Upper lobe of right lung (tissue), 1 donor: ENCODE measurements at regions not wholly inside any gene's neighbourhood (a gene's known extent, or its start where the extent isn't known, plus 50 kb on each side); places are given as distances from the start of the nearest gene placed in this dataset.

Source experiments
- ATAC-seq: fragments of 200-7000 bp; cut with Tn5 transposase; one replicate; pipeline ENCODE4 v1.9.1; 2020; ENCODE audit warnings: mild to moderate bottlenecking, moderate library complexity
- DNase-seq: peaks from one replicate; pipeline ENCODE4 v3.0.0-alpha.2; 2020
- H3K27ac ChIP-seq: fragments of 200-600 bp; one replicate; pipeline ENCODE4 v1.8.0; 2022
- H3K27me3 ChIP-seq: fragments of 200-600 bp; one replicate; pipeline ENCODE4 v1.8.0; 2022; ENCODE audit warnings: mild to moderate bottlenecking
- H3K36me3 ChIP-seq: fragments of 200-600 bp; one replicate; pipeline ENCODE4 v1.8.0; 2022
- H3K4me1 ChIP-seq: fragments of 200-600 bp; one replicate; pipeline ENCODE4 v1.8.0; 2022
- H3K4me3 ChIP-seq: fragments of 200-600 bp; one replicate; pipeline ENCODE4 v1.8.0; 2022; ENCODE audit warnings: mild to moderate bottlenecking
- H3K9me3 ChIP-seq: fragments of 200-600 bp; one replicate; pipeline ENCODE4 v1.8.0; 2022
- CTCF ChIP-seq: fragments of 200-600 bp; IDR thresholded peaks from one replicate; pipeline ENCODE4 v1.8.0; 2022; ENCODE audit warnings: antibody characterized with exemption
- intact Hi-C: fragments of 100-400 bp; cut with DNase I; formaldehyde crosslinking; loops from one replicate; pipeline ENCODE4 v1.11.0; 2022
- donor health status: DM: no; HTN: yes; CAD: no; lungs with severe emphysema.

DNA sequence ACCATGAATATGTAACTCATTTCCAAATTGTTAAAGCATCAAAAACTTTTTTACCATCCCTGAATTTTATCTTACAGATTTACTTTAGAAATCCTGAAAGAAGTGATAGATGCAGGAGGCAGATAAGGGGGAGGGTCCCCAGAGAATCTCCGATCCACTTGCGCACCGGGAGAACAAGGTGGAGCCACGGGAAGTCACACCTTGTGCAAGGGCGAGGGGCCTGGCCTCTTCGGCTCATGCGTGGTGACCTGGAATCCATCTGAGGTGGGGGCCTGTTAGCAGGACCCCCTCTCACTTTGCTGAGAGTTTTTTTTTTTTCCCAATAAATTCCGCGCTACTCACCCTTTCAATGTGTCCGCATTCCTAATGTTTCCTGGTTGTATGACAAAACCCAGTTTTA, 80.2 kb upstream of the CDKN3 start:
- Histone ChIP-seq H3K4me3 (no peak overlapping the region), H3K27ac (no peak overlapping the region), H3K4me1 (no peaks in the 10 kb centered on the region), H3K9me3 (no peaks in the 10 kb centered on the region), H3K36me3 (no peaks in the 10 kb centered on the region), H3K27me3 (no peaks in the 10 kb centered on the region)
- DNase-seq (no peak), ATAC-seq (no peak)
- intact Hi-C loops = no loop called here
- no peak for TF ChIP-seq CTCF

GRCh38 chr14:54317391-54317790, 79.4 kb upstream of the CDKN3 start:
- no peak for TF ChIP-seq CTCF
- no peaks in the 10 kb centered on the region for H3K27me3 ChIP-seq
- ATAC-seq = no peak

DNA sequence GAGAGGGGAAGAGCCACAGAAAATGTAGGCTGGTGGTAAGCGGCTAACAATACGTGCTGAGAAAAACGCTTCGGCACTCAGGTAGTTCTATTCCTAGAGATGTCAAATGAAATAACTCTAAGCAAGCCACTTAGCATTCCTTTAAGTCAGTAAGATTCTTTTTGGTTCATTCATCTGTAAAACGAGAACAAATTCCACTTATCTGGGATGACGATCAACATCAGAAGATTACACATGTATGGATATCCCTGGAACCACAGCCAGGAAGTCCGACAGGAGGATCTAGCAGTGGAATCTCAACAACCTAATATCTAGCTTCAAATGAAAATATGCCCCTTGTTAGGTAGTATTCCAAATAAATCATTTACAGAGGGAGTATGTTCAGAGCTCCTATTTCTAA, 74.6 kb upstream of the CDKN3 start:
- intact Hi-C loops = no loop called here

More at GRCh38 chr14:54317391-54317790, 79.4 kb upstream of the CDKN3 start:
- DNase-seq = no peak
- Histone ChIP-seq H3K4me3 (no peak overlapping the region), H3K27ac (no peak overlapping the region), H3K9me3 (no peaks in the 10 kb centered on the region), H3K4me1 (no peaks in the 10 kb centered on the region), H3K36me3 (no peaks in the 10 kb centered on the region)
- intact Hi-C loops = no loop called here

GRCh38 chr14:54322701-54323337, 74.0 kb upstream of the CDKN3 start:
- Histone ChIP-seq H3K27me3 (no peaks in the 10 kb centered on the region), H3K4me3 (no peak overlapping the region), H3K36me3 (no peaks in the 10 kb centered on the region), H3K27ac (no peak overlapping the region), H3K9me3 (no peaks in the 10 kb centered on the region), H3K4me1 (no peaks in the 10 kb centered on the region)
- ATAC-seq = no peak
- no peak for DNase-seq
- intact Hi-C loops = no loop called here
- TF ChIP-seq CTCF = no peak

More for the DNA sequence above, 74.6 kb upstream of the CDKN3 start:
- TF ChIP-seq CTCF = no peak
- Histone ChIP-seq H3K4me3 (no peak overlapping the region), H3K27ac (no peak overlapping the region), H3K4me1 (no peaks in the 10 kb centered on the region), H3K27me3 (no peaks in the 10 kb centered on the region), H3K36me3 (no peaks in the 10 kb centered on the region), H3K9me3 (no peaks in the 10 kb centered on the region)
- ATAC-seq (no peak), DNase-seq (no peak)

DNA sequence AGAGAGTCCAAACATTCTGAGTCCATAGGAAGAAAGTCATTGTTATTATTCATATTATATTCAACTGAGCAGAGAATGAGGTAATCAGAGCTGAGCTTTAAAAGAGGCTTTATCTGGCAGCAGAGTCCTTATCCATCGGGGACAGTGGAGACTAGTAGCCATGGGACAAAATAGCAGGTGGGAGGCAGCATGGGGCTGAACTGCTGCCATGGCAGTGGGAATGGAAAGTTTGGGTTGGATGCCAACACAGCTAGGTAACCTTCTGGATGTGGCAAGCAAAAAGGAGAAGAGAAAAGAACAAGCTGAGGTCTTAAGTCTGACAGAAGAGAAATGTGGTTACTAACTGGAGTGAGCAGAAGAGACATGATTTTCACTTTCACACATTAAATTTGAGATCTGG, 71.0 kb upstream of the CDKN3 start:
- DNase-seq (no peak), ATAC-seq (no peak)
- no peak overlapping the region for H3K27ac ChIP-seq
- no peaks in the 10 kb centered on the region for H3K36me3 ChIP-seq
- TF ChIP-seq CTCF = no peak
- H3K9me3 ChIP-seq = no peaks in the 10 kb centered on the region
- no peaks in the 10 kb centered on the region for H3K27me3 ChIP-seq
- H3K4me3 ChIP-seq = no peak overlapping the region
- intact Hi-C loops = no loop called here
- H3K4me1 ChIP-seq = peaks cover 7% of the 10 kb centered on the region
